Inferior parietal cortex (tissue), 1 donor: ENCODE measurements at regions not wholly inside any gene's neighbourhood (a gene's known extent, or its start where the extent isn't known, plus 50 kb on each side); places are given as distances from the start of the nearest gene placed in this dataset.
A peak's percentile ranks its signal among the peaks of the same experiment; 100 is the strongest.
"Not testable (repeated sequence)": the region's sequence is repeated elsewhere in the genome, so short reads cannot be mapped to it uniquely, and the experiment has no call there.

Experiments used
- DNase-seq: peaks from one replicate; pipeline ENCODE4 v3.0.0-alpha.2; 2016; ENCODE audit errors: extremely low spot score

GRCh38 chr1:80656641-80657040 lies 1144.1 kb upstream of the ADGRL2 start:
- DNase-seq = no peak

DNA sequence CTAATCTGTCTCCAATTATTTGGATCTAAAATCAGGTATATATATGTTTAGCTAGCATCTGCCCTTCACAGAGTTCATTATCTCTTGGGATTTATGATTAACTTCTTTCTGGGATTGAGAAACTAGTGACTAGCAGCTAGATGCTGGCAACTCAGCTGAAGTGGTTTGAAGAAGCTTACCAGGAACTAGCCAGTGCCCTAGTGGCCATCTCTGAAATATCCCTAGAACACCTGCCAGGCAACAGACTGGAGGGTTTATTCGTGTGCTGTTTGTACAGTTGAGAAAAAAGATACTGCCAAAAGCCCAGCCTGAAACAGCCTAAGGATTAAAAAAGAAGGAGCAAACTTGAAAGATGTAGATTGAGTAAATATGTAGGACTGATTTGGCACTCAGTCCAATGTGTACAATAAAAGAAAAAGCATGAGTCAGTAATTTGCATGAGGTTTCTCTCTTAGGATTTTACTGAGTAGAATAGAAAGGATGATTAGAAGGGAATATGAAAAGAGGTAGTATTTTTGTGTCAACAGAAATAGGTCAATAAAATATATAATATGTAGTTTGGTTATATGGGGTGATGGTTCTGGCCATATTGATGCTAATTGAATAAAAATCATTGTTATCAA lies 1144.6 kb upstream of the ADGRL2 start:
- peak; percentile 13 for DNase-seq

GRCh38 chr1:80646053-80646452 lies 1154.7 kb upstream of the ADGRL2 start:
- no peak for DNase-seq

DNA sequence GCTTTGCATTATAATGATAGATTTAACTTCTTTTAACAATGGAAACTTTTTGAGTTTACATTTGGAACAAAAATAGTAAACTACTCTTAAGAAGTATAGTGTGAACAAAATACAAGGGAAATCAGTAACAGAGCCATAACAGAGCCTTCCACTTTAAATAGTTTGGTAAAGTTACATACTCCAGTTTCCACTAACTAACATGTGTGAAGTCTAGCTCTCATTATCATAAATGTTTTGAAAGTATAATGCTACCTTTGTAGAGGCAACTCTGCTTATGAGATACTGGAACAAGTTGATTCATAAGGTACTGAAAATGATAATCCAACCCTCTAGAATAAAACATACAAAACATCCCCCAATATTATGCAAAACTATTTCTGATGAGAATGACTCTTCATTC lies 1155.1 kb upstream of the ADGRL2 start:
- DNase-seq = no peak

GRCh38 chr1:80640978-80641377 lies 1159.8 kb upstream of the ADGRL2 start:
- no peak for DNase-seq

DNA sequence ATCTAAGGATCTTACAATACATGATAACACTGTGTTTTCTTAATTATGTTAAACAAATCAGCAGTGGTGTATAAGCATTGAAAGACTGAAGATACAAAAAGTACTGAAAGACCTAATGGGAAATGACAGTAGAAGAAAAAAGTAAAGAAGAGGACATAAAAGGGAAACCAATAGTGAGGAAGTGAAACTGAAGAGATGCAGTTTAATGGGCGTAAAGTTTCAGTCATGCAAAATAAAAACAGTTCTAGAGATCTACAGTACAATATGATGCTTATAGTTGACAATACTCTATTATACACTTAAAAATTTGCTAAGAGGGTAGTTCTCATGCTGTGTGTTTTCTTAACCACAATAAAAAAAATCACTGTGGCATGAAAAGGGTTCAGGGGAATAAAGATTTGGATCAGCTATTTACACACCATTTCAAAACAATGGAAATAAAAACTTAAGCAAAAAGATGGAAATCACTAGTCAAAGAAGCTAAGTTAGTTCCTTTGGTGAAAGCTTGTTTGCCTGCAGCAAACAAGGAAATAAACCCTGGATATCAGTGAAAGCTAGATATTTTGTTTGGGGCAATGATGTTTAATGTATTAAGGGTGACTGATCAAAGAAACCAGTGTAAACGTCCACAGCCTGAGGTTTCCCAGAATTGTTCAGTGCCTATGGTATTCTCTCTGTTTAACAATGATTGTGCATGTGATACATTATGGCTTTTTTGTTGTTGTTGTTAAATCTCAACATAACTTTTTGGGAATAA lies 1160.8 kb upstream of the ADGRL2 start:
- DNase-seq = no peak

- no peak for DNase-seq
Measured at GRCh38 chr1:80633947-80634706, 1166.6 kb upstream of the ADGRL2 start.

DNA sequence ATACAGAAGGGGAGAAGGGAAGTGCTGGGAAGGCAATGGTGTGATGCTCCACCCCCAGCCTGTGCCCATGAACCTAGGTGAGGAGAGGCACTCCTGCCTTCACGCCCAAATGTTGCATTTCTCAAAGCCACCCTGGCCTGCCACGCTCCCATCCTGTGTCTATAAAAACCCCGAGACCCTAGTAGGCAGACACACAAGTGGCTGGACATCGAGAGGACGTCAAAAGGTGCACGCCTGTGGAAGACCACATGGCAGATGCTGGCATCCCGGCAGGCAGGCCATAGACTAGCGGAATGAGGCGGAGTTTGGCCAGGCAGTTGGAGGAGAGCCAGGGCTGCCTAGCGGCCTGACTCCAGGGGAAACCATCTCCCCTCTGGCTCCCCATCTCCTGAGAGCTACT lies 1168.5 kb upstream of the ADGRL2 start:
- no peak for DNase-seq

DNA sequence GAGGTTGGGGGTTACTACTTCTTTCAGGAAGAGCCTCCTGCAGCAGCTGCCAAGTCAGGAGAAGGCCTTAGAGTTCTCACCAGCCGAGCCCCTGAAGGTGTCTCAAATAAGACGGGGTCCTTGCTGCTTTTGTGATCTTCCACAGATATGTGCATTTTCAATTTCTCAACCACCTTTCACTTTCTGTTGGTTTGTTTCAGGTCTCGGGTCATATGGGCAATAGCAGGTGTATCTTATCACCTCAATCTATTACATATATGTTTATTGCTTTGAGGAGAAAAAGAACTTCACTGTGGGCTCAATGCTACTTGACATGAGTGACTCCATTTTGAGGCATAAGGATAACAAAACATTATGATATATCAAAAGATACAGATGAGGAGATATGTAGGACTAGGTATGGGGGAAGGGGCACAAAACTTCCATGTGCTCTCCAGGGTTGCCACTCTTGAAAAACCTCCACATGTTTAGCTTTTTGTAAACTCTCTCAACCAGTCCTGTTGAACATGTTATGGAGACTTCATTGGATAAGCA lies 1171.4 kb upstream of the ADGRL2 start:
- no peak for DNase-seq

DNA sequence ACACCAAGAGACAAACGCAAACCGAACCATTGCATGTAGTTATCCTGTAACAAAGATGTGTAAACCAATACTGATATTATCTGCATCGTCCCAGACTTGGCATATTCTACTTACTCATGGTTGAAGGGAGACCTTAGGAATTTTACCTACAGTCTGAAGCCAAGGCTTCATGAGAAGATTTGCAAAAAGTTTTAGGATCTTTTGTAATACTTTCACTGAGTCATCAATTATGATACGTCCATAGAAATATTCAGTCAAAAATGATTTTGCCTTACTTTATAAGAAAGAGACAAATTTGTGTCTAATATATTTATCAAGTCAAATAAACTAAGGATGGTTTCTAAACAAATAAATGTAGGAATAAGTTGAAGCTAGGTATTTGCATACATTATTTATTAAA lies 1176.1 kb upstream of the ADGRL2 start:
- no peak for DNase-seq

- DNase-seq = no peak
Measured at GRCh38 chr1:80607064-80607463, 1193.7 kb upstream of the ADGRL2 start.

DNA sequence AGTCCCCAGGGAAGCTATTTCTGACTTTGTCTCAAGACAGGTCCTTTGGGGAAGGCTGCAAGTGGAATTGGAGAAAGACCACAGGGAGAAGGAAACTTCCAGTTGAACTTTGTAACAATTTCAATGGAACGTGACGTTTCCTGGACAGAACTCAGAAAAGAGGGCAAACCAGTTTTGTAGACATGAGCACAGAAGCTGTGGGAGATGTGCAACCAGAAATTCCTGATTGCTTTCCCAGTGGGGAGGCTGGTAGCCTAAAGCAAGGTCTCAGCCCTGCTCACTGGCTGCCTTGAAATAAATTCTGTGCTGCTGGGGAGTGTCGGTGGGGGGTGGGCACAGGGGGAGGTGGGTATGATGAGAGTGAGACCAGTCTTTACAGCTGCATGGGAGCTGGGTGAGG lies 1206.7 kb upstream of the ADGRL2 start:
- DNase-seq = no peak

DNA sequence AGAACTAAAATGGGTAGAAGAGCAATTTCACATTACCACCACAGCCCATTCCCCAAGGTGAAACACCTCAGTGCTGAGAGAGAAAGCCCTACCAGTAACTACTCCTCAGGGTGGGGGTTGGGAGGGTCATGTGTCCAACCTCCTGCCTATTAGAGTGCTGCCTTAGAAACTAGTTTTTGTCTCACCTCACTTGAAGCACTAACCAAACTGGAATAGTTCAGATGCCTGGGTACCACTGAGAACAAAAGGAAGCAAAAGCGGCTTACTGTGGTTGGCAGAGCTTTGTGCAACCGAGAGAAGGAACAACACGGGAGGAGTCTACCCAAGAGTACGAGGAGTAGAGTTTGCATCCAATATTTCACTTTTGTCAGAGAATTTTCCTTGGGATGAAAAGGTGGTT lies 1207.5 kb upstream of the ADGRL2 start:
- DNase-seq = no peak

- DNase-seq = peak; percentile 21
Measured at GRCh38 chr1:80582980-80583379, 1217.8 kb upstream of the ADGRL2 start.

GRCh38 chr1:80579055-80579454 lies 1221.7 kb upstream of the ADGRL2 start:
- no peak for DNase-seq

DNA sequence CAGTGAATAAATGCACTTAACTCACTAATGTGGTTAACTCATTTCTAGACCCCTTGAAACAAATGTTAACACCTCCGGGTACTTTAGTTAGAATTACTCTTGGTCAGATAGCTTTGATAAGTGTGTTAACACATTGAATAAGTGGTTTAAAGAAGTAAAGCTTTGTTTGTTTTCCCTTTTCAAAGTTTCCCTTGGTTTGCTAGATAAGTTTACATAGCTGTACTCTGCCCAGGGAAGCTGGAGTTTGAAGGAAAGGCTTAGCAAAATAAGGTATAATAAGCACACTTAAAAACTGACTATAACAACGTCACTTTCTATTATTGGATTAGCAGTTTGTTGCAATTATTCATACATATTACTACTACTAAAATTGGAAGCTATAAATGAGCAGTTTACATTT lies 1233.9 kb upstream of the ADGRL2 start:
- no peak for DNase-seq

DNA sequence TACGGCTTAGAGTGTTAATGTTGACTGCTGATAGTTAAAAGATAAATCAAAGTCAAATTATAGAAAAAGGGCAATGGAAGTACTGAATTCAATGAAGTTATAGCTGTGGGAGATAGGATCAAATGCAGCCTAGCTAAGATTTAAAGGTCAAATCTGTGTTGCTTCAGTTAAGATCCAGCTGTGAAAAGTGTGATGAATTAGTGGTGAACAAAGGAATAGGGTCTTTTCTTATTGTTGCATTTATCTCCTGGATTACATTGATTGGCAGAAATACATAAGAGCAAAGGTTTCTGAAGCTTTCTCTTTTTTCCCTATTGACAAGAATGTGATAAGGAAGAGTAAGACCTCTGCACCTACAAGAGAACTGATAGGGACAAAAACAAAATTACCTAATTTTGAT lies 1234.6 kb upstream of the ADGRL2 start:
- DNase-seq = no peak

DNA sequence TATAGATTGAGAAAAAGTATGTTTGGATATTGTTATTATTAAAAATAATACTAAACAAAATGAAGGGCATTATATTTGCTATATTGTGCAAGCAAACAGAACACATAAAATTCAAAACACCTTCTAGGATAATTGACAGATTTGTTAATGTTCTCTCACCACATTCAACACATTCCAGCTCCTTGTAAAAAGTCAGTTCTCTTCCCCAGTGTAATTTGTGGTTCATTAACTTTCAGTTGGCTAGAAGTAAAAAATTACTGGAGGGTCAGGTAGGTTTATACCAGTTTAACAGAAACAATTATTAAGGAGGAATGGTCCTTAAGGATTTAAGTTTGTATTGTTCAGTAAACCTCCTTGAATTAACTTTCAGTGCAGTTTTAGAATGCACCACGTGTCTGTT lies 1235.3 kb upstream of the ADGRL2 start:
- DNase-seq = no peak

DNA sequence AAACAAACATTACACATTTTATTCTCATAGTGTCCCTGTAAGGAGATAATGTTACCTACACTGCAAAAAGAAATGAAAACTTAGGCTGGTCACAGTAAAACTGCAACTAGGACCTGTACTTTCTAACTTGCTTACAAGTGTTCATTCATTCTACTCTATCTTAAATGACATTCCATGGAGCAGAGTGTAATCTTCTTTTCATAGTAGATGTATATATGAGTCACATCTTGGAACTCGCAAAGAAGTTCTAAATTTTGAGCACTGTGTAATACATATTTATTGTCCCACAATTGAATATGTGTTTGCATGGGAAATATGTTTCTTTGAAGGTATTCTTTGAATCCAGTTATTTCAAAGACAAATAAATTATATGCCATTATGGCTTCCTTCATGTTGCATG lies 1258.5 kb upstream of the ADGRL2 start:
- DNase-seq = no peak

DNA sequence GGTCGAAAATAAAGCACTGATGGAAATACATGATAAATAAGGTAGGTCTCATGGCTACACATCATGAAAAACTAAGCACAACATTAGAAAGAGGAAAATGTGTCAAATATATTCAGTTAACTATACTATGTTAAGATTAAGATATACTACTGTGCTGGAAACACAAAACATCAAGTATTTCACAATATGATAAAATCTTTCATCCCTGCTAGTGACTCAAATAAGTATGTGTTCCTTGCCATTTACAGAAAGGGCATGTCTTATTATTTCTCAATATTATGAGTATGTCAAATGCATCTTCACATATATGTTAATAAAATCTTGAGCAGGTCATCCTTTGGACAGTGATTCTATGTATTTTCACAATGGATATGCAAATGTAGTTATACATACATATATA lies 1260.1 kb upstream of the ADGRL2 start:
- DNase-seq = no peak

GRCh38 chr1:80540149-80540548 lies 1260.6 kb upstream of the ADGRL2 start:
- DNase-seq = no peak

DNA sequence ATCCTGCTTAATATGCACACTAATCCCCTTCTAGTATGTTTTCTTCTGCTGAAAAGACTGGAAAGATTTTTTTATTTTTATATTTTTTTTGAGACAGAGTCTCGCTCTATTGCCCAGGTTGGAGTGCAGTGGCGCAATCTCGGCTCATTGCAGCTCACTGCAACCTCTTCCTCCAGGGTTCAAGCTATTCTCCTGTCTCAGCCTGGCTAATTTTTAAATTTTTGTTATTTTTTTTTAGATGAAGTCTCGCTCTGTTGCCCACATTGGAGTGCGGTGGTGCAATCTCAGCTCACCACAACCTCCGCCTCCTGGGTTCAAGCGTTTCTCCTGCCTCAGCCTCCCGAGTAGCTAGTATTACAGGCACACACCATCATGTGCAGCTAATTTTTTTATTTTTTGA lies 1261.4 kb upstream of the ADGRL2 start:
- DNase-seq = not testable (repeated sequence)

DNA sequence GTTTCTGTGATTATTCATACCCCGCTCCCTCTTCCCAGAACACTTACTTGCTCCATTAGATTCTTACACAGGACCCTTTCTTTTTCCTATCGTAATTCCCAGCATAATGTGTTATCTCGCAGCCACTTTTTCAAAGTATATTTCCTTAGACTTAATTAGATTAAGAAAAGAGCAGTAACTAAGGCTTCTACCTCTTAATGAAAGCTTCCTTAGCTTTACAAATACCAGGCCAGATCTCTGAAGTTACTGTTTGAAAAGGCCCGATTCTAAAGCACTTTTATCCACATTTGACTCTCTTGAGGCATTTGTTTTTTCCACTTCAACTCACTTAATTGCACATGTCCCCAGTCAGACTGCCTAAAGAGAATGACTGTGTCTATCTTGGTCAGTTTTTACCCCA lies 1264.3 kb upstream of the ADGRL2 start:
- DNase-seq = no peak
